Tibial nerve (tissue), 4 donors: ENCODE measurements at regions not wholly inside any gene's neighbourhood (a gene's known extent, or its start where the extent isn't known, plus 50 kb on each side); places are given as distances from the start of the nearest gene placed in this dataset.

Source experiments
- EP300 ChIP-seq, 2 donors: sonication (generic); formaldehyde crosslinking; IDR thresholded peaks; one replicate each; pipeline ENCODE4 v1.6.1; 2017; ENCODE audit warnings: antibody characterized with exemption in 2 of 2, mild to moderate bottlenecking in 1 of 2
- POLR2A ChIP-seq, 2 donors: fragments of 450-650 bp; IDR thresholded peaks; one replicate each; pipeline ENCODE4 v1.6.1; 2017; ENCODE audit warnings: antibody characterized with exemption in 2 of 2, mild to moderate bottlenecking in 2 of 2, moderate library complexity in 2 of 2
- TF ChIP-seq, protein P1 (sequence below), 5 experiments: fragments of 200-600 bp in 3 of 5; fragments of 450-650 bp in 2 of 5; sonication (generic) in 3 of 5; IDR thresholded peaks; one replicate each; pipeline ENCODE4 v1.5.1; 2016 to 2019; ENCODE audit warnings: antibody characterized with exemption in 5 of 5, mild to moderate bottlenecking in 3 of 5, moderate library complexity in 2 of 5

DNA sequence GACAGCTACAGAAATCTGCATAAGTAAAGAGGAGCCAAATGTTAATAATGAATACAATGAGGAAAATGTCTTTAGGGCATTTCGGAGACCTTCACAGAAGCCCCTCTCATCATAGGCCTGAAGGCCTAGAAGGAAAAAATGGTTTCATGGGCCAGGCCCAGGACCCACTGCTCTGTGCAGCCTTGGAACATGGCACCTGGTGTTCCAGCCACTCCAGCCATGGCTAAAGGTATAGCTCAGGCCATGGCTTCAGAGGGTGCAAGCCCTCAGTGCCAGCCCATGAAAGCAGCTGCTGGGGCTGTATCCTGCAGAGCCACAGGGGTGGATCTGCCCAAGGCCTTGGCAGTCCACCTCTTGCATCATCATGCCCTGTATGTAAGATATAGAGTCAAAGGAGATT is 261.1 kb downstream of the SNCA start:
- no peak for TF ChIP-seq POLR2A (IDR thresholded peaks at IDR 0.05)
- TF ChIP-seq, protein P1, sequence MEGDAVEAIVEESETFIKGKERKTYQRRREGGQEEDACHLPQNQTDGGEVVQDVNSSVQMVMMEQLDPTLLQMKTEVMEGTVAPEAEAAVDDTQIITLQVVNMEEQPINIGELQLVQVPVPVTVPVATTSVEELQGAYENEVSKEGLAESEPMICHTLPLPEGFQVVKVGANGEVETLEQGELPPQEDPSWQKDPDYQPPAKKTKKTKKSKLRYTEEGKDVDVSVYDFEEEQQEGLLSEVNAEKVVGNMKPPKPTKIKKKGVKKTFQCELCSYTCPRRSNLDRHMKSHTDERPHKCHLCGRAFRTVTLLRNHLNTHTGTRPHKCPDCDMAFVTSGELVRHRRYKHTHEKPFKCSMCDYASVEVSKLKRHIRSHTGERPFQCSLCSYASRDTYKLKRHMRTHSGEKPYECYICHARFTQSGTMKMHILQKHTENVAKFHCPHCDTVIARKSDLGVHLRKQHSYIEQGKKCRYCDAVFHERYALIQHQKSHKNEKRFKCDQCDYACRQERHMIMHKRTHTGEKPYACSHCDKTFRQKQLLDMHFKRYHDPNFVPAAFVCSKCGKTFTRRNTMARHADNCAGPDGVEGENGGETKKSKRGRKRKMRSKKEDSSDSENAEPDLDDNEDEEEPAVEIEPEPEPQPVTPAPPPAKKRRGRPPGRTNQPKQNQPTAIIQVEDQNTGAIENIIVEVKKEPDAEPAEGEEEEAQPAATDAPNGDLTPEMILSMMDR (IDR thresholded peaks at IDR 0.05) = no peak
- no peak for TF ChIP-seq EP300 (IDR thresholded peaks at IDR 0.05)
